ENCODE measurements at regions not wholly inside any gene's neighbourhood (a gene's known extent, or its start where the extent isn't known, plus 50 kb on each side); places are given as distances from the start of the nearest gene placed in this dataset.
"Not testable (repeated sequence)": the region's sequence is repeated elsewhere in the genome, so short reads cannot be mapped to it uniquely, and the experiment has no call there.

DNA sequence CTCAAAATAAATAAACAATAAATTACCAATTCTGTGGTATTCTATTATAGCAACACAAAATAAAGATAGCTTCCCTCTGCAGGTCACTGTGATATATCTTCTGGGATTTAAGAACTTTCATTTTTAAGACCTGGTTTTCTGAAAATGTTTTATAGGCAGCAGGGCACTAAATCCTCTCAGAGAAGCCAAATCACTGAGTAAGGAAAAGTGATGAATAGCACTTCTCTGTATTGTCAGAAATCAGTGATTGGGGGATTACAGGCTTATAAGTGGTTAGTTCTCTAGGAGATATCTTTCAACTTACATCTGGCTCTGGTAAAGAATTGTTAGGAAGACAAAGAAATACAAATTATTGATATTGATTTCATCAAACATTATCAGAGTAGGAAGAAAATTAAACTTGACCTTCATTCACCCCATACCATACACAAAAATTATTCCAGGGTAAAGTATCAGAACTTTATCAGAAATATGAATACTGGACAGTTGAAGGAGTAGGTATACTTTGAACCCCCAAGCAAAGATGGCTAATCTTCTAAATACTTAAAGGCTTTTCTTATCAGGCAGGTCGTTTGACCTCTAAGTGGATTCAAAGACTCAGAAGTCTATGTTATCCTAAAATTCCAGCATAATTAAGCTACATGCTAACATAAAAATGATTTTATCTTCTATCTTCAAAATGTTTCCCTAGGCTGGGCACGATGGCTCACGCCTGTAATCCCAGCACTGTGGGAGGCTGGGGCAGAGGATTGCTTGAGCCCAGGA, 81.6 kb upstream of the USP9X start:
- no peak for DNase-seq (ENCODE audit: low read depth)

DNA sequence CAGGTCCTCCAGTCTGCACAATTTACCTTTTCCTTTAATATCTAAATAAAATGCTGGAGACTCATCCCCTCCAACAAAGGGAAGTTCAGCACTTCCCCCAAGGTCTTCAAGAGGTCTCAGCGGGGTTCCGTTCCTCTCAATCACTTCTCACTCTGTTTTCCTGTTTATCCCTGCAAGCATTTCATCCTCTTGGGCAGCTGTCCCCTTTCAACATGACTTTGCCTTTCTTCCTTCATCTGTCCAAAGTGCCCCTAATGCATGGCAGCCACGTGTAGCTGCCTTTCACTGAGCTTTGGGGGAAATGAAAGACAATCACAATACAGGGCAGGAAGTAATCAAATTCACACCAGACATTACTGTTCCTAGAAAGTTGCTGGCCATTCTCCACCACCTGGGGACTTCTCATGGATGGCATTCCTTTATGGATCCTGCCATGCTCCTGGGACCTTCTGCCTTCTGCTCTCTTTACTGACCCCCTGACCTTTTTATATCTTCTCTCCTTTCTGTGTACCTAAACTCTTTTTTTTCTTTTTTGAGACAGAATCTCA, 79.7 kb upstream of the USP9X start:
- no peak for DNase-seq (ENCODE audit: low read depth)

DNA sequence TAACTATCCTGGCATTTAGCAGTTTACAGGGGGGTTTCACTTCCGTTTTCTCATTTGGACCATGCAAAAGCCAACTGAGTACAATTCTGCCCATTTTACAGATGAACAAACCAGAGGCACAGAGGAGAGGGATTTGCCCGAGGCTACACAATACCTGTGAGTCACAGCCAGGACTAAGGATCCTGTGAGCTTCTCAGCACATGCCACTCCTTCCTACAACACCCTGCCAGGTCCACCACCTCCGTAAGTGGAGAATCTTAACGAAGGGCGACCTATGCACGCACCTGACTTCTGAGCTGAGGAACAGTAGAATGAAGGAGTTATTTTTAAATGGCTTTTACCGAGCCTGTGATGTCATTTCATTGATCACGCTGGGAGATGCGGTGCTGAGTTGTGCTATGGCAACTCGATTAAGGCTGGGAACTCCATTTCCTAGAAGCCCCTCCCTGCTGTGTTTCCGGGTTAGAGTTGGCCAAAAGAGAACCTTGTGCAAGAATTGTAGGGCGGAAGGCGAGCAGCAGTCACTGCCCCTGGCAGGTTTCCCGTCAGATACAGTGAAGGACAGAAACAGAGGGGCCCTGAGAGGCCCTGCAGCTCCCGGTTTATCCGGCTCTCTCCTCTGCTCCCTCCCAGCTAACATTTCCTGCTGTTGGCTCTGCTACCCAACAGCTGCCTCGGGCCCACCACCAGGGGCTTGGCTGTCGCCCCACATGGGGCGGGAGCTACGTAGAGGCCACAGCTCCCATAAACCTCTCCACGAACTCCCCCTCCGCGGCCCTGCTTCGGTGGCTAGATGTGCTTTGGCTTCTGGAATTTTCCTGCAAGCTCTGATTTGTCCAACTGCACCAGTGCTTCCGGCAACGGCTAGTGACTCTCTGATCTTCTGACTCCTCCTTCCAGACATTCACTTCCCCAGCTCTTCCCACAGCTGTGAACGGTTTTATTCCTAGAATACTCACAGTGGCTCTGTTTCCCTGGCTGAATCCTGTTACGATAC, 75.1 kb upstream of the USP9X start:
- DNase-seq (ENCODE audit: low read depth), result peak; percentile 4

DNA sequence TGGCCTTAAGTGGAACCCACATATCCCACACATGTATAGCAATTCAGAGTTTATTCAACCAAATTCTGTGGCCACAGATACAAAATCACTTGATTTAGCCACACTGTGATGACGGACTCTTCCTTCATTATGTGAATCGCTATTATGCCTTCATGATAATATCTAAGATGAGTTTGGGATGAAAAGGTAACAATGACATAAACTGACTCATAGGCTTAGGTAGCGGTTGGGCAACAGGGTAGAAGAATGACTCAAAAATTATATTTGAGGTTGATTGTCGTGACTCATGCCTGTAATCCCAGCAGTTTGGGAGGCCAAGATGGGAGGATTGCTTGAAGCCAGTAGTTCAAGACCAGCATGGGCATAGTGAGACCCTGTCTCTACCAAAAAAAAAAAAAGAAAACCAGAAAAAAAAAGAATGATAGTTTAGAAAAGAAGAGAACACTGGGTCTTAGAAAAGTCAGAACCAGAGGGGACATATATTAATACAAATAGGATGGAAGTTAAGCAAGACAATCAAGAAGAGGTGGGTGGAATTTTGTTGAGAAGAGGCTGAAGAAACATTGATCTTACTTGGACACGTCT, 70.4 kb upstream of the USP9X start:
- DNase-seq (ENCODE audit: low read depth), result no peak

DNA sequence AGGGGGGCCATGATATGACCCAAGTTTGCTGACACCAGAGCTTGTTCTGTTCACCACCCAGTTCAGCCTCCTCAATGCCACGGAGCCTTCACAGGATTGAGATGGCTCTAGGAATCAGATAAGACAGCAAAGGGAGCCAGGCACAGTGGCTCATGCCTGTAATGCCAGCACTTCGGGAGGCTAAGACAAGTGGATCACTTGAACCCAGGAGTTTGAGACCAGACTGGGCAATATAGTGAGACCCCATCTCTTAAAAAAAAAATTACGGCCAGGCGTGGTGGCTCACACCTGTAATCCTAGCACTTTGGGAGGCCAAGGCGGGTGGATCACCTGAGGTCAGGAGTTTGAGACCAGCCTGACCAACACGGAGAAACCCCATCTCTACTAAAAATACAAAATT, 67.5 kb upstream of the USP9X start:
- not testable (repeated sequence) for DNase-seq (ENCODE audit: low read depth)

DNA sequence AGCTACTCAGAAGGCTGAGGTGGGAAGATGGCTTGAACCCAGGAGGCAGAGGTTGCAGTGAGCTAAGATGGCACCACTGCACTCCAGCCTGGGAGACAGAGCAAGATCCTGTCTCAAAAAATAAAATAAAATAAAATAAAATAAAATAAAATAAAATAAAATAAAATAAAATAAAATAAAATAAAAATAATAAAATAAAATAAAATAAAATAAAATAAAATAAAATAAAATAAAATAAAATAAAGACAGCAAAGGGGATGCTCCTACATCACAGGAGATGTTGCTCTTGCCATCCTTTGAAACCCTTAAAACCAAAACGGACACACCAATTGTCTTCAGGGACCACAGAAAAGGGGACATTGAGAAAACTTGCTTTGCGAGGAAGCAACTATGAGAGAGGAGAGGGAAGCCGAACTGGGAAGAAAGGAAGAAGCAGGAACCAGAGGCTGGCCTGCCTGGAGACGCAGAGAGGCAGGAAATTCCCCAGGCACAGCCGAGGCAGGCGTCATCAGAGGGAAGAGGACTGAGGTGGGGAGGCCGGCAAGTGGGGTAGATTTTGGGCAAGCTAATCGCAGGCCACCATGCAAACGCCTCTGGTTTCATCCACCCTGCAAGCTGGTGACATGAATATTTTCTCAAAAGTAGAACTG, 66.7 kb upstream of the USP9X start:
- not testable (repeated sequence) for DNase-seq (ENCODE audit: low read depth)

DNA sequence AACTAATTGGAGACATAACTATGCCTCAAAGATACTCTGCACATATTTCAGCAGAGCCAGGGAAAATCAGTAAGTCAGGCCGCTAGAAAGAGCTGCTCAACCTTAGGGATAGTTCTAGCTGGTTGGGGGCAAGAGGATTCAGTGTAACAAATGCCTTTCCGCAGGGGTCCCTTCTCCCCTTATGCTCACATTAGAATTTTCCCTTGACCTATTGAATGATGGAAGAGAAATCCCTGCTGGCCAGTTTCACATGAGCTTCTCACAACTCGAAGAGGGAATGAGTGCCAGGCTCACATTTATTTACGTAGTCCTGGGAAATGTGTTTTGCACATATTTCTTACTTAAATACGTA, 66.2 kb upstream of the USP9X start:
- DNase-seq (ENCODE audit: low read depth), result no peak

DNA sequence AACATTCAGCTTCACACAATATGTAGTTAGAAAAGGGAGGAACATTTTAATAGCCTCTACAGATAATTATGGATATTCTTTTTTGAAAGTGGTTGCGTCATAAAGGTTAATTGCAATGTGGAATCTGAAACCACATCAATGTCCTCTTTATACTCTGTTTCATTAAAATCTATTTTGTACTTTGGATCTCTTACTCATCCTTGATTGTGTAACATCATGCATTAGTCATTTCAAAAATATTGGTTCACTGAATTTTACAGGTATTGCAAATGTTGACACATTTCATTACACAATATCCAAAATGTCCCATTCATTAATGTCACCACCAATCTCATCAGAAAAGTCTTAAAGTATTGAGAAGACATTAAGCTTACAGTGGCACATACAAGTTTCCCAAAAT, 62.7 kb upstream of the USP9X start:
- DNase-seq (ENCODE audit: low read depth), result no peak

DNA sequence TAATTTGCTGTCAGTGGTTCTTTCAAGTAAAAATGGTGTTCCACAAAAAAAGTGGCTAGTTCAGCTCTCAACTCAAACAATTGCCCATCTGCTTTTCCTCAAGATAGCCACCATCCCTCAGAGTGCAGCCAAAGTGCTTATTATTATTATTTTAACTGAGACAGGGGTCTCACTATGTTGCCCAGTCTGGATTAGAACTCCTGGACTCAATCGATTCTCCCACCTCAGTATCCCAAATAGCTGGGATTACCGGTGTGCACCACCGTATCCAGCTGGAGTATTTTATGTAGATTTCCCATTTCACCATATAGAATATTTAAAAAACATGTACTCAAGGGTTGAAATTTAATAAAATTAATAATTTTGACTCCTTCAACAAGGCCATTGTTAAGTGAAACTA, 62.1 kb upstream of the USP9X start:
- DNase-seq (ENCODE audit: low read depth), result no peak

GRCh38 chrX:41024335-41024734, 60.9 kb upstream of the USP9X start:
- DNase-seq (ENCODE audit: low read depth), result not testable (repeated sequence)

DNA sequence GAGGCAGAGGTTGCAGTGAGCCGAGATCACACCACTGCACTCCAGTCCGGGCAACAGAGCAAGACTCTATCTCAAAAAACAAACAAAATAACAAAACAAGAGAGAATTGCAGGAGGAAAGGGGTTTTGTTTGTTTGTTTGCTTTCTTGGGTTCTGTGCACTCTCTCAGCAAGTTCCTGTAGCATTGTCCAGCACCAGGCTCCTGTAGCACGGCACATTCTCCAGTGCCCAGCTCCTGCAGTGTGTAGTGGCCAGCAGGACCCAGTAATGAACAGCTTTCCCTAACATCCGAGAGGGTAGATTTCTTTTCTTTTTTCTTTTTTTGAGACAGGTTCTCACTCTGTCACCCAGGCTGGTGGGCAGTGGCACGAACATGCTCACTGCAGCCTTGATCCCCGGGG, 60.5 kb upstream of the USP9X start:
- no peak for DNase-seq (ENCODE audit: low read depth)

DNA sequence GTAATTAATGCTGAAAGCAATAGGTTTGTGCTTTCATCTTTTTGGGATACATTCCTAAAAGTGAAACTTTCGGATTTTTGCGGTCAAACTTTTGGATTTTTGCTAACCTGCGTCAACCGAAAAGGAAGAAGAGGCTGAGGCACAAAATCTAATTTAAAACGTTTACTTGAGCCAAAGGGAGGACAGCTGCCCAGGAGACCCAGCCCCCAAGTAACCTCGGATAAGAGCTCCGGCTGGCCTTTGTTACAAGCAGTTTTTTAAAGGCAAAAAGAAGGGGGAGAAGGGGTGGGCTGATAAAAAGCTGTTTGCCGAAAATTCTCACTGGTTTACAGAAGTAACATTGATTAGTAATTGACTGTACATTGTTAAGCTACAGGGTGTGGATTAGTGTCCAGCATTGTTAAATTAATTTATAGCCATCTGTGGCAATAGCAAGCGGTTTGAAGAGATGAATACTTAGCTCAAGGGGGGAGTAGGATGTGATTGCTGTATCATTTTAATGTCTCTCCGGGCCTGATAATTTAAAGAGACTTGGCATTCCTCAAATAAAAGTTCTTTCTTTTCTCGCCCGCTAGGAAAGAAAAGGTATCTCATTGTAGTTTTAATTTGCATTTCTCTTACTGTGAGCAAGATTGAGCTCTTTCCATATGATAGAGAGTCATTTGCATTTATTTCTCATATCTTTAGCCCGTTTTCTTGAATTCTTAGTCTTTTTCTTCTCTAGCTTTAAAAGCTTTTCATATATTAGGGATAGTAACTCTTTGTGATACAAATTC, 59.1 kb upstream of the USP9X start:
- DNase-seq (ENCODE audit: low read depth), result no peak

DNA sequence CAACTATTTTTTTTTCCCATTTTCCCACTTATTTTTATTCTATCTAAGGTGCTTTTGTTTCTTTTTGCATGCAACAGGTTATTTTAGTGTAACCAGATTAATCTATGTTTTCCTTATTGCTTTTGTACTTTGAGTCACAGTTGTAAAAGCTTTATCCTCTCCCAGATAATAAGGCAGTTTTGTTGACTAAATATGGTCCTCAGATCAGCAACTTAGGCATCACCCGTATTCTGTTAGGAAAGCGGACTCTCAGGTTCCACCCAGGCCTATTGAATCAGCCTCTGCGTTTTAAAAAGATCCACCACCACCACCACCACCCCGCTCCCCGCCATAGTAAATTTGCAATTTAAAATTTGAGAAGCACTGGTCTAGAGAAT, 58.6 kb upstream of the USP9X start:
- DNase-seq (ENCODE audit: low read depth), result no peak

GRCh38 chrX:41029332-41029731, 55.9 kb upstream of the USP9X start:
- no peak for DNase-seq (ENCODE audit: low read depth)

- DNase-seq (ENCODE audit: low read depth), result no peak
These were observed 53.8 kb upstream of the USP9X start for GRCh38 chrX:41031256-41031967.

GRCh38 chrX:41033299-41033698, 51.9 kb upstream of the USP9X start:
- DNase-seq (ENCODE audit: low read depth), result no peak

- not testable (repeated sequence) for DNase-seq (ENCODE audit: low read depth)
These were observed 50.3 kb upstream of the USP9X start for GRCh38 chrX:41034902-41035301.
